ENCODE measurements at regions not wholly inside any gene's neighbourhood (a gene's known extent, or its start where the extent isn't known, plus 50 kb on each side); places are given as distances from the start of the nearest gene placed in this dataset.

GRCh38 chr2:217746808-217747207 is 256.0 kb downstream of the TNS1 start:
- H3K36me3 ChIP-seq (replicated peaks in 1 of 2; ENCODE audit: control insufficient read depth in 1 of 2, insufficient read depth in 2 of 2, low read length in 1 of 2), result no peaks in the 10 kb centered on the region
- 92% methylated on average over 2 of the region's 3 CpGs for WGBS (ENCODE audit: low lambda C conversion rate)
- H3K9me2 ChIP-seq, result no peaks in the 10 kb centered on the region
- no peaks in the 10 kb centered on the region for H3K79me2 ChIP-seq (ENCODE audit: insufficient read depth)
- no peaks in the 10 kb centered on the region for H3K9me3 ChIP-seq
- no peak overlapping the region for H3K27ac ChIP-seq (ENCODE audit: low read depth in 2 of 2, low read length in 1 of 2)
- no peaks in the 10 kb centered on the region for H4K20me1 ChIP-seq (ENCODE audit: insufficient read depth)
- TF ChIP-seq RAD21 (IDR thresholded peaks at IDR 0.05; ENCODE audit: low read length), result no peak
- TF ChIP-seq FOXJ3 (CRISPR knock-in tag; IDR thresholded peaks at IDR 0.05), result no peak
- TF ChIP-seq ELF1 (IDR thresholded peaks at IDR 0.05), result no peak
- no peak for TF ChIP-seq TCF12 (IDR thresholded peaks at IDR 0.05)
- TF ChIP-seq CHD2 (IDR thresholded peaks at IDR 0.05; ENCODE audit: low read length, partially characterized antibody), result no peak
- TF ChIP-seq ZBTB33 (IDR thresholded peaks at IDR 0.05; ENCODE audit: borderline replicate concordance, low read depth), result no peak
- TF ChIP-seq SMC3 (IDR thresholded peaks at IDR 0.05; ENCODE audit: low read depth, low read length), result no peak
- TF ChIP-seq, protein P1, sequence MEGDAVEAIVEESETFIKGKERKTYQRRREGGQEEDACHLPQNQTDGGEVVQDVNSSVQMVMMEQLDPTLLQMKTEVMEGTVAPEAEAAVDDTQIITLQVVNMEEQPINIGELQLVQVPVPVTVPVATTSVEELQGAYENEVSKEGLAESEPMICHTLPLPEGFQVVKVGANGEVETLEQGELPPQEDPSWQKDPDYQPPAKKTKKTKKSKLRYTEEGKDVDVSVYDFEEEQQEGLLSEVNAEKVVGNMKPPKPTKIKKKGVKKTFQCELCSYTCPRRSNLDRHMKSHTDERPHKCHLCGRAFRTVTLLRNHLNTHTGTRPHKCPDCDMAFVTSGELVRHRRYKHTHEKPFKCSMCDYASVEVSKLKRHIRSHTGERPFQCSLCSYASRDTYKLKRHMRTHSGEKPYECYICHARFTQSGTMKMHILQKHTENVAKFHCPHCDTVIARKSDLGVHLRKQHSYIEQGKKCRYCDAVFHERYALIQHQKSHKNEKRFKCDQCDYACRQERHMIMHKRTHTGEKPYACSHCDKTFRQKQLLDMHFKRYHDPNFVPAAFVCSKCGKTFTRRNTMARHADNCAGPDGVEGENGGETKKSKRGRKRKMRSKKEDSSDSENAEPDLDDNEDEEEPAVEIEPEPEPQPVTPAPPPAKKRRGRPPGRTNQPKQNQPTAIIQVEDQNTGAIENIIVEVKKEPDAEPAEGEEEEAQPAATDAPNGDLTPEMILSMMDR (IDR thresholded peaks at IDR 0.05), result no peak
- TF ChIP-seq FOXM1 (IDR thresholded peaks at IDR 0.05; ENCODE audit: low read depth), result no peak
- no peak for TF ChIP-seq RXRA (IDR thresholded peaks at IDR 0.05; ENCODE audit: borderline replicate concordance, low read depth)
- TF ChIP-seq GABPA (IDR thresholded peaks at IDR 0.05; ENCODE audit: low read depth), result no peak
- no peak for TF ChIP-seq NFIC (IDR thresholded peaks at IDR 0.05; ENCODE audit: borderline replicate concordance)
- TF ChIP-seq TAF1 (IDR thresholded peaks at IDR 0.05; ENCODE audit: borderline replicate concordance, low read depth, low read length), result no peak
- TF ChIP-seq, protein P2, sequence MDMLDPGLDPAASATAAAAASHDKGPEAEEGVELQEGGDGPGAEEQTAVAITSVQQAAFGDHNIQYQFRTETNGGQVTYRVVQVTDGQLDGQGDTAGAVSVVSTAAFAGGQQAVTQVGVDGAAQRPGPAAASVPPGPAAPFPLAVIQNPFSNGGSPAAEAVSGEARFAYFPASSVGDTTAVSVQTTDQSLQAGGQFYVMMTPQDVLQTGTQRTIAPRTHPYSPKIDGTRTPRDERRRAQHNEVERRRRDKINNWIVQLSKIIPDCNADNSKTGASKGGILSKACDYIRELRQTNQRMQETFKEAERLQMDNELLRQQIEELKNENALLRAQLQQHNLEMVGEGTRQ (IDR thresholded peaks at IDR 0.05; ENCODE audit: borderline replicate concordance, low read depth, low read length), result no peak
- no peak overlapping the region for H2AFZ ChIP-seq (ENCODE audit: low read depth)
- DNase-seq, result no peak
- no peak overlapping the region for H3K4me3 ChIP-seq (ENCODE audit: low read depth in 2 of 2, low read length in 1 of 2)
- ChIA-PET POLR2A (no interaction called here), CTCF (interaction anchor here (0.8 to 2.4 kb wide), 4 partner anchors 10 to 580 kb away, joined by 3 to 10 read pairs (median 3); no protein-coding TSS in a partner anchor)
- peaks cover 0 to 17% of the 10 kb centered on the region in 2 experiments; a peak in 1 of 4 replicates for H3K4me1 ChIP-seq (ENCODE audit: control insufficient read depth in 1 of 2, insufficient read depth in 2 of 2, low read depth in 1 of 2, low read length in 1 of 2)
- H3F3A ChIP-seq (replicated peaks; ENCODE audit: insufficient read depth), result no peaks in the 10 kb centered on the region
- no peak overlapping the region for H3K4me2 ChIP-seq
- H3K9ac ChIP-seq, result no peak overlapping the region
- H3K27me3 ChIP-seq (ENCODE audit: insufficient read depth), result no peaks in the 10 kb centered on the region
